HFF-Myc (cell line): ENCODE measurements at regions not wholly inside any gene's neighbourhood (a gene's known extent, or its start where the extent isn't known, plus 50 kb on each side); places are given as distances from the start of the nearest gene placed in this dataset.

Experiments
- DNase-seq: peaks from one replicate; pipeline ENCODE4 v3.0.0-alpha.2; 2011; ENCODE audit warnings: low read depth; ENCODE audit errors: extremely low read depth
- H3K4me3 ChIP-seq: replicated peaks from 2 replicates; pipeline ENCODE4 v1.5.1; 2011; ENCODE audit warnings: low read depth, mild to moderate bottlenecking, control low read depth, low read length
- CTCF ChIP-seq: IDR thresholded peaks from 2 replicates; pipeline ENCODE4 v1.5.1; 2012; ENCODE audit warnings: mild to moderate bottlenecking, low read depth, low read length, control low read depth; ENCODE audit errors: missing control alignments

DNA sequence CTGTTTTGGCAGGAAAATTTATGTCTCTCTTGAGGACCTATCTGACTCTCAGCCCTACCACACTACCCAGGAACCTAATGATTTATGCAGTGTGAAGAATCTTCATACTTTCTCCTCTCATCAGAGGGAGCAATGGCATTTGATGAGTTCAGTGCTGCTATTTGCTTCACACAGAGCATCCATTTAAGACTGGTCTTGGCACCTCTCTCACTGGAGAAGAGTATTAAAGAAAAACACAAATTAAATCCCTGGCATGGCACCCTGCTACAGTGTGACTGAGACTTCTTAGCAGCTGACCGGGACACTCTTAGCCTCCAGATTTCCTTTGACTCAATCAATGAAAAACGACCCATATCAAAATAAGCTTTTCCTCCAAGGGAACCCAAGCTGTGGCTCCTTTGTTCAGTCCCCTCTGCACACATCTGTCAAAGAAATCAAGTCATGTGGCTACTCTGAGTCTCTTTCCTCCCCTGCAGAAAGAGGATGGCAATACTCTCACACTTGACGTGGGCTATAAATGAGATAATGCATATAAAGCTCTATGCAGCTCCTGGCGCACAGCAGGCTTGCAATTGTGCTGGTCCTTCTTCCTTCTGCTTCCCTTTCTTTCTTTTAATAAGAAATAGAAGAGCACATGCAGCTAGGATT is 186.1 kb upstream of the E2F8 start:
- TF ChIP-seq CTCF, result no peak
- no peak for DNase-seq
- no peak overlapping the region for H3K4me3 ChIP-seq

DNA sequence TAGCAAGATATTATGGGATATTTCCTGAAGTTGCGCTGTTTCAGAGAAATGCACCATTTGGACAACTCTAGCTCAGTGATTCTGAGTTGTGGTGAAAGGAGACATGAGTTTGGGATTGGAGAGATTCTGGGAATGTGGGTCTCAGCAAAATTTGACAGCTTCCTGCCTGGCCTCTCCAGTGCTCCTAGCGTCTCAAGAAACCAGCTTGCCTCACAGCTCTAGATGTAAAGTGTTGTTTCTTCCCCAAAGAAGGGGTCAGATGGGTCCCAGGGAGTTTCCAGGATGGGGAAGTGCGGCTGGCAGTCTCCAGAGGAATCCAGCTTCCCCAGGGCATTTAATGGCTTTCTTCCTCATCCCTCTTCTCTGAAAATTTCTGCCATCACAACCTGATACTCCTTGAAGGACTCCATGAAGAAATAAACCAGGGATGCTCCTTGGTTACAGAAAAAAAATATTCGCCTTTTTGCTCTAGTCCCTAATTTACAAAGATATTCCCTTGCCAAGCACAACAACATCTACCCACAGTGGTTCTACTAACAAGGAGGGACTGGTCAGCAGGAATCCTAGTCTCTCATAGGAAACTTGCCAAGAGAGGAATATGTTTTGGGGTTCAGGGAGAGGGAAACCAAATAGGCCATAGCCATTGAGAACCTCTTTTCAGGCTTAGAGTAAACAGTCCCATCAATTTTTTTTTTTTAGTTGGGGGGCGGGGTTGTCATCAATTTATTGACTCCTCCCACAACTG is 185.4 kb upstream of the E2F8 start:
- TF ChIP-seq CTCF, result no peak
- DNase-seq, result no peak

DNA sequence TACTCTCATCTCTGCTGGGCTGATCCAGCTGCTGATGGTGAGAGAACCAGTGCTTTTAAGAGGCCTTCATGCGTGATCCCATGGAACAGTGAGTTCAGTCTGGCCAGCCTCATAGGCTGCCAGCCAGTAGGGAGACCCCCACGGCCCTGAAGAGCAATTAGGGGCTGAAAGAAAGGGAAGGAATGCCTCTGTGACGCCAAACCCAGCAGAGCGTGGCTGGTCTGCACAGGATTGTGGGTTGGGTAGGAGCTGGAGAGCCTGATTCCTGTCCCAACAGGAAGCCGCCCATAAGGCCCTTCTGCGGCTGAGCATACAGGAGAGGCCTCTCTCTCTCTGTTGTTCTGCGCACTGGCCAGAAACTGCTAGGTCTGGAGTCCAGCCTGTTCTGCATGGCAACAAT is 181.5 kb upstream of the E2F8 start:
- no peak overlapping the region for H3K4me3 ChIP-seq
- no peak for DNase-seq
- no peak for TF ChIP-seq CTCF

More for the DNA sequence above, 185.4 kb upstream of the E2F8 start:
- no peak overlapping the region for H3K4me3 ChIP-seq

DNA sequence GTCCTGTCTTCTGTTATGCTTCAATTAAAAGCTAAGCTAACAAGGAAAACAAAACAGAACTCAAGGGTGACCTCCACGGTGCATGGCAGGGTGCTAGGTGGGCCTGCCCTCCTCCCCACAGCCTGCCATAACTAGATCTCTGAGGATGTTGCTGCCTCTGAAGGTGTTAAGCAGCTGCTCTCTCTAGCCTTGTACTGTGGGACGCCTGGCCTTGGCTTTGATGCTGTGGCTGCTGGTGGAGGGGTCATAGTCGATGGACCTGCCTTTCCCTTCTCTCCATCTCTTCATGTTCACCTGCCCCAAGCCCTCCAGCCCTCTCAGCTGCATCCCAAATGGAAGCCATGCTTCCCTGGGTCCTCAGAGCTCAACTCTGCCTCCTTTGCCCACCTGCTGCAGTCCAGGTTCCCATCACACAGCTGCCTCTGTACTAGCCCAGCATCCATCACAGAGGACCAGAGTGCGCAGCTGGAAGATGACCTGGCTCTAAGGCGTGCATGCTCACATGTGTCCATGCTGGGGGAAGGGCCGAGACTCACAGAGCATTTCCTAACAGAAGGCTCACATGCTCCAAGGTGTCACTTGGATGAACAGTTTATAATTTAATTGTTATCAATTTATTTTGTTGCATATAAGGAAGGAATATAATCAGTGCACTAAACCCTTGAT is 180.3 kb upstream of the E2F8 start:
- TF ChIP-seq CTCF, result no peak
- no peak for DNase-seq
- H3K4me3 ChIP-seq, result no peak overlapping the region

- TF ChIP-seq CTCF, result no peak
- H3K4me3 ChIP-seq, result no peak overlapping the region
- DNase-seq, result no peak
These were observed 179.1 kb upstream of the E2F8 start for GRCh38 chr11:19419808-19420207.

DNA sequence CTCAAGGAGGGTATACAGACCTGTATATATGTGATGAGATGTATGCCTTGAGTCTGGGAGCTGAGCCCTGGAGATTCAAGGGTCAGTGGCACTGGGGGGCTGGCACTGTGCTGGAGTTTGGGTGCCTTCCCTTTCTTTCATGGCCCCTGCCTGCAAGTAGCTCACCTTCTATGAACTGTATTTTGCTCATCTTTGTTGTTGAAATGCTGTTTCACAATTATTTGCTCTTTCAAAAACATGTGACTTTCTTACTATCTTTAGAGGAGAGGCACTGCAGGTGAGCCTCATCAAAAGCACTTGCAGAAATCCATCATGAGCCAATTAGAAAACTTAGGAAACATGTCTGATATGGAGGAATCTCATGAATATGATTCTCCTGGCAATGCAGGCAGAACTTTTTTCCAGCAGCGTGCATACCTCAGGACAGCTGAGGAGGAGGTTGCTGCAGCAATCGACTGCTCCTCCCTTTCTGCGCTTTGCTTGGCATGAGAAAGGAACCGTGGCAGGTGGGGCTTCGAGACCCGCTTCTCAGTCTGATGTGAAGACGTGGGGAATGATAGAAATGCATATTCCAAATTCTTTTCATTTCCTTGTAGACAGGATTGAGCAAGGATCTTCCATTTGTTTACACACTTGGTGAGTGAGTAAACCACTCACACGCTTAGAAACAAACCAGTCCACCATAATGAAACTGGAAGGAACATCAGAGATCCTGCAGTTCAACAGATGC is 178.4 kb upstream of the E2F8 start:
- H3K4me3 ChIP-seq, result no peak overlapping the region
- DNase-seq, result no peak
- no peak for TF ChIP-seq CTCF
